ENCODE measurements at regions not wholly inside any gene's neighbourhood (a gene's known extent, or its start where the extent isn't known, plus 50 kb on each side); places are given as distances from the start of the nearest gene placed in this dataset.

DNA sequence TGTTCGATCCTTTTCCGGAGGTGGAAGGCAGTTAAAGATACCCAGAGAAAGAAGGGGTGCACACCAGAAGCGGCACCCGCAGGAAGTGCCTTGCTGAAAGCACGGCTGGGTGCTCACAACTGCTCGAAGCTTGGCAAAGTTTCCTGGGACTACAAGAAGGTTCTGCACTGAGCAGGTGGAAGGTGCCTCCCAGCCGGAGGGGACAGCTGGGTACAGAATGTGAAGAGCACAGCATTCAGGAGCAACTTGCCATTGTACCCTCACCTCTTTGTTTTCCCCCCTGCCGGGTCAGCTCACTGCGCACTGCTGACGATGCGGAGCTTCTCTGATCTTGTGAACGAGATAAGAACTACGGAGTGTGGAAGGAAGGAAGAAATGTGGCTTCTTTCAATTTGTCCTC, 289.2 kb downstream of the FBXW7 start:
- TF ChIP-seq, protein P1, sequence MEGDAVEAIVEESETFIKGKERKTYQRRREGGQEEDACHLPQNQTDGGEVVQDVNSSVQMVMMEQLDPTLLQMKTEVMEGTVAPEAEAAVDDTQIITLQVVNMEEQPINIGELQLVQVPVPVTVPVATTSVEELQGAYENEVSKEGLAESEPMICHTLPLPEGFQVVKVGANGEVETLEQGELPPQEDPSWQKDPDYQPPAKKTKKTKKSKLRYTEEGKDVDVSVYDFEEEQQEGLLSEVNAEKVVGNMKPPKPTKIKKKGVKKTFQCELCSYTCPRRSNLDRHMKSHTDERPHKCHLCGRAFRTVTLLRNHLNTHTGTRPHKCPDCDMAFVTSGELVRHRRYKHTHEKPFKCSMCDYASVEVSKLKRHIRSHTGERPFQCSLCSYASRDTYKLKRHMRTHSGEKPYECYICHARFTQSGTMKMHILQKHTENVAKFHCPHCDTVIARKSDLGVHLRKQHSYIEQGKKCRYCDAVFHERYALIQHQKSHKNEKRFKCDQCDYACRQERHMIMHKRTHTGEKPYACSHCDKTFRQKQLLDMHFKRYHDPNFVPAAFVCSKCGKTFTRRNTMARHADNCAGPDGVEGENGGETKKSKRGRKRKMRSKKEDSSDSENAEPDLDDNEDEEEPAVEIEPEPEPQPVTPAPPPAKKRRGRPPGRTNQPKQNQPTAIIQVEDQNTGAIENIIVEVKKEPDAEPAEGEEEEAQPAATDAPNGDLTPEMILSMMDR (IDR thresholded peaks at IDR 0.05): no peak
- TF ChIP-seq EZH2 (IDR thresholded peaks at IDR 0.05) (no peak), EZH2phosphoT487 (IDR thresholded peaks at IDR 0.05) (no peak)
